ENCODE measurements at regions not wholly inside any gene's neighbourhood (a gene's known extent, or its start where the extent isn't known, plus 50 kb on each side); places are given as distances from the start of the nearest gene placed in this dataset.
"Not testable (repeated sequence)": the region's sequence is repeated elsewhere in the genome, so short reads cannot be mapped to it uniquely, and the experiment has no call there.

DNA sequence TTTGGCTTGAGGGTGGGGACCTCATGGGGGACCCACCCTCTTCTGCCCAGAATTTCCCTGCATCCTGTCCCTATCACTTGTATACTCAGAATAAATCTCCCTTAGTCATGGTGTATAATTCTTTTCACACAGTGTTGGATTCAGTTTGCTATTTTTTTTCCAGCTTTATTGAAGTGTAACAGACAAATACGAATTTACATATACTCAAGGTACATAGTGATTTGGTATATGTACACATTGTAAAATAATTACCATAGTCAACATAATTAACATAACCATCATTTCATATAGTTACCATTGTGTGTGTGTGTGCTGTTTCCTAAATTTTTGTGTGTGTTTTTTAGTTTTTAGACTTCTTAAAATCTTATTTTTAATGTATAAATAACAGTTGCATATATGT lies 269.9 kb downstream of the CNTNAP3 start:
- DNase-seq: not testable (repeated sequence)

- DNase-seq: not testable (repeated sequence)
These were observed 272.8 kb downstream of the CNTNAP3 start for GRCh38 chr9:39015178-39015577.

GRCh38 chr9:39014805-39015123 lies 273.2 kb downstream of the CNTNAP3 start:
- DNase-seq: not testable (repeated sequence)

- DNase-seq: not testable (repeated sequence)
These were observed 273.7 kb downstream of the CNTNAP3 start for GRCh38 chr9:39014096-39014804.

GRCh38 chr9:39009743-39010142 lies 278.2 kb downstream of the CNTNAP3 start:
- DNase-seq: not testable (repeated sequence)

GRCh38 chr9:39009343-39009742 lies 278.6 kb downstream of the CNTNAP3 start:
- not testable (repeated sequence) for DNase-seq

GRCh38 chr9:39008907-39009306 lies 279.1 kb downstream of the CNTNAP3 start:
- DNase-seq: not testable (repeated sequence)

DNA sequence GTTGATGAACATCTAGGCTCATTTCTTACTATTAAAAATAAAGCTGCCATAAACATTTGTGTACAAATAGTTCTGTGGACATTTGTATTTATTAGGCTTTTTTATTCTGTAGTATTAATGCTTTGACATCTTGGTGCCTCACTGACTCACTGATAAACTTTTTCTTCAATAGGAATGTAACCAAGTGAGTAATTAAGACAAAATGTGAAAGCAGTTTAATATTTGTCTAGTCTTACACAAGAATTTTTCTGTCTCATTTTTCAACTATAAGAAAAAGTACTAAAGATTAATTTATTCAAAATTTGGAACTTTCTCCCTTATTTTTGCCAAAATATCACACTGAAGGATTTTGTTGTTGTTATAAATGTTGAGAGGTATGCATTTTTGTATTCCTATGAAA lies 282.2 kb downstream of the CNTNAP3 start:
- peak; percentile 27 for DNase-seq

DNA sequence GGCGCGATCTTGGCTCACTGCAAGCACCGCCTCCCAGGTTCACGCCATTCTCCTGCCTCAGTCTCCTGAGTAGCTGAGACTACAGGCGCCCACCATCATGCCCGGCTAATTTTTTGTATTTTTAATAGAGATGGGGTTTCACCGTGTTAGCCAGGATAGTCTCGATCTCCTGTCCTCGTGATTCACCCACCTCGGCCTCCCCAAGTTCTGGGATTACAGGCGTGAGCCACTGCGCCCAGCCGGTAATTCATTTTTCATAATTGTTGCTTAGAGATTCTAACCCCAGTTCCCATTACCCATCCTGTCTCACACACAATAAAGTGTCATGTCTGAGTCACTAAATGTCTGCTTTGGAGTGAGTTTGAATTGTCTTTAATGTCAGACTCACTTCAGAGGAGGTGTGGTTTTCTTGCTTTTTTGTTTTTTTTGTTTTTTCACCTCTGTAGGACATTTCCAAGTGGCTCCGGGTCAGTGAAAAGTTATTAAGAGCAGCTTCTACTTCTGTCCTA lies 281.2 kb upstream of the FAM240B start:
- DNase-seq: not testable (repeated sequence)

DNA sequence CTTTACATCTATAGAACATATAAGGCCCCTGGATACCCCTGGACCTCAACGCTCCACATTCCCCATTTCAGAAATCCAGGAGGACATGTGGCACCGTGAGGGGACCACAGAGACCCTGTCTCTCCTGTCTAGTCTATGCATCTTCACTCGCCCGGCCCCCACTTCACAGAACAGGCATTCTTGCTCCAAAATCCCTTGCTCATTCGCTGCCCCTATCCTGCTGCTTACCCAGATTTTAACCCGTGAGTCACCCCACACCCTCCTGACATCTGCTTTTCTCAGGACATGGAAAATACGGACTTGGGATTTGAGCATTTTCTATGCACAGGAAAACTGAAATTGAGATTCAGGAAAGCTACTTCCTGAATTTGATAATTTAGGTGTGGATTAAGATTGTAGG lies 279.3 kb upstream of the FAM240B start:
- DNase-seq: not testable (repeated sequence)

DNA sequence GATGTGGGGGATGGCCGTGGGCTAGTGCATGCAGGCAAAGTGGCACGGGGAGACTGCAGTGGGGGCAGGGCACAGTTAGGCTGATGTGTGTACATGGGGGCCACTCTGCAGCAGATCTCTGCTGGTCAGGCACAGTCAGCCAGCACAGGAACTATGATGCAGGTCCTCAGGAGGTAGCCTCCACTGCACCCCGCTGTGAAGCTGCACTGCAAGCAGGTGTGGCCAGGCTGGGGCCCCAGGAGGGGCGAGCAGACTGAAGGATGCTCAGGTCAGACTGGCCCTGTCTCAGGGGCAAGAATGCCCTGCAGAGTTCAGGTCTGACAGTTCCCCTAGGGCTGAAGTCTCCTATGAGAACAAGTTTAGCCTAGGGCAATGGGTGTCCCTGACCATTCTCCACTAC lies 273.8 kb upstream of the FAM240B start:
- not testable (repeated sequence) for DNase-seq

GRCh38 chr9:38993156-38993555 lies 273.2 kb upstream of the FAM240B start:
- DNase-seq: not testable (repeated sequence)

DNA sequence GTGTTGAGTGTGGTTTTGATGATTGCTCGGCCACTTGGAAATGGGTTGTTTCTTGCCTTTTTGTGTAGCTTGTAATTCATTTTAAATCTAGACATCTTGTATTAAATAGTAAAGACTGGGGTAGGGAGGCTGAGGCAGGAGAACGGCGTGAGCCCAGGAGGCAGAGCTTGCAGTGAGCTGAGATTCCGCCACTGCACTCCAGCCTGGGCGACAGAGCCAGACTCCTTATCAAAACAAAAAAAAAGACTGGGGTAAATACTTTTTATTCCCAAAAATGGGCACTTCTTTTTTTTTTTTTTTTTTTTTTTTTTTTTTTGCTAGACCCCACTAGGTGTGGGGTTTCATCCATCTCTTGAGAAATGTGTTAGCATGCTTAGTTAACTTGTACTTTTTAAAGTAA lies 258.8 kb upstream of the FAM240B start:
- not testable (repeated sequence) for DNase-seq

DNA sequence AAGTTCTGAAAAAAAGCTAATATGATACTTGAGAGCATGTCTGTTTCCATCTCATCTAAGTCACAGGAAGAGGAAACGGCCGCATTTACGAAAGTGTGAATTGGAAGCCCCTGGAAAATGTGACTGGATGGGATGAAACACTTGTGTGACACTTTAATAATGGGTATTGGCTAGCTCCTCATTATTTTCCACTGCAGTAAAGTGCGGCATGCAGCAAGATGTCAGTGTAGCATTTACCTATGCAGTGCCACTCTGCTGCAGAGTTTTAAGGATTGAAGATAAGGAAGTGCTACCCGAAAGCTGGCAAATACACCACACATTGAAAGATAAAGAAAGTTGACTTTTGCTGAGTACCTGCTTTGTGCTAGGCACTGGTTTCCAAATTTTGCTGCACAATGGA lies 249.5 kb upstream of the FAM240B start:
- not testable (repeated sequence) for DNase-seq

DNA sequence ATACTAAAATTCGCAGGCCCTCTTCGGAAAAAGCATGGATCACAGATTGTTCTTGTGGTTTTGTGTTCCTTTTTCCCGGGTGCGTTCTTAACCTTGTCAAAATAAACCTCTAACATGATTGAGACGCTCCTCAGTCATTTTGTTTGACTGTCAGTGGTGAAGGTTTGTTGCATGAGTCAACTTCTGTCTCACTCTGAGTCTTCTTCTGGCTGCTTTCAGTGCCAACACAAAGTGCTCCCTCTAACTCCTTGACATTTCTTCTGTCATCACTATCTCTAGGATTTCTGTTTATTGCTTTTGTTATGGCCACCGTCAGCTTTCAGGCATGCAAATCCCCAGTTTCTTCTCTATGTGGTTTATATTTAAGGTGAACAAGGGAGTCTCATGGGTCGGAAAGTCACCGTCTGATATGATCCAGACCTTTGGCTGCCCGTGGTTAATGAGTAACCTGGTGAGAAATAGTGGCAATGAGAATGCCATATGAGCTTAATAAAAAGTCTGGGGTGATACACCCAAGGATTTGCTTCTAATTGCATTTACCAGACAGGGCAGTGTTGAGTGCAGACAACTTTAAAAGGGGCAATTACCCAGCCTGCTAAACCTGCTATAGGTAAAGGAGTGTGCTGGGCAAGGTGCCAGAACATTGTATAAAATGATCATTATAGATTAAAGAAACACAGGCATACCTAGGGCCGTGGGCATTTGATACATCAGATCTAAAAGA lies 248.9 kb upstream of the FAM240B start:
- DNase-seq: not testable (repeated sequence)

GRCh38 chr9:38967866-38968265 lies 247.9 kb upstream of the FAM240B start:
- not testable (repeated sequence) for DNase-seq

- DNase-seq: not testable (repeated sequence)
These were observed 247.4 kb upstream of the FAM240B start for GRCh38 chr9:38967285-38967684.

GRCh38 chr9:38959812-38960211 lies 239.9 kb upstream of the FAM240B start:
- not testable (repeated sequence) for DNase-seq

GRCh38 chr9:38955837-38956236 lies 235.9 kb upstream of the FAM240B start:
- not testable (repeated sequence) for DNase-seq

DNA sequence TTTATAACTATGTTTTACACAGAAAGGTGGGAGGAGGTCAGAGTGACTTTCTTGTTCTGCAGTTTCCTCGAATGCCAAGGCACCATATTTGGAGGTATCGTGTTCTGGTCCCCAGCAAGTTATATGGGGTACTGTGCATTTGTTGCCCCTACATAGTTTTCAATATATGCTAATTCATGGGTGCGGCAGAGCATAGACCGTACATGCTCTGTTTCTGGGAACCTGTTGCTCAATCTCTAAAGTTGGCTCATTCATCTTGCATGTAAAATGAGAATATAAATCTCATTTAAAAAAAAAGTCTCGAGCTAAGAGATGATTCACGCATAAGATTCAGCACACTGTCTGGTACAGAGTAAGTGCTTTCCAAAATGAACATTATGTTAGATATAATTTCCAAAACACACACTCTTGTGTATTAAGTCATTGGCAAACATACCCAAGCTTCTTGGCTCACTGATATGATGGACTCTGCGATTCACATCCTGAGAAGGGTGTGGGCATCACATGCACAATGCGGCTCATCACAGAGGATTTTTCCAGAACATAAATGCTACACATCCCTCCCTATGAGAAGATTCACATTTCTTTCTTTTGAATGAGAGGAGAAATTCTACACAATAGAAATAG lies 232.9 kb upstream of the FAM240B start:
- not testable (repeated sequence) for DNase-seq

GRCh38 chr9:38945929-38946570 lies 226.1 kb upstream of the FAM240B start:
- DNase-seq: not testable (repeated sequence)

GRCh38 chr9:38944881-38945449 lies 225.0 kb upstream of the FAM240B start:
- not testable (repeated sequence) for DNase-seq

Measured in fibroblast of skin of back (primary cell).